Type B pancreatic cell (in vitro differentiated cells): ENCODE measurements at regions not wholly inside any gene's neighbourhood (a gene's known extent, or its start where the extent isn't known, plus 50 kb on each side); places are given as distances from the start of the nearest gene placed in this dataset.

Source experiments
- DNase-seq: peaks from one replicate; pipeline ENCODE4 v3.0.0; 2021; ENCODE audit warnings: mixed read lengths; ENCODE audit not compliant: unreplicated experiment; ENCODE audit errors: extremely low spot score
- H3K27ac Mint-ChIP-seq: 2 replicates; pipeline ENCODE4 v1.8.0; 2021; ENCODE audit warnings: mild to moderate bottlenecking, mixed read lengths
- H3K27me3 Mint-ChIP-seq: 2 replicates; pipeline ENCODE4 v1.8.0; 2021; ENCODE audit warnings: mixed read lengths
- H3K36me3 Mint-ChIP-seq: 2 replicates; pipeline ENCODE4 v1.8.0; 2021; ENCODE audit warnings: mixed read lengths
- H3K4me1 Mint-ChIP-seq: one replicate; pipeline ENCODE4 v1.8.0; 2021; ENCODE audit warnings: mixed read lengths; ENCODE audit not compliant: unreplicated experiment
- H3K4me3 Mint-ChIP-seq: 2 replicates; pipeline ENCODE4 v1.8.0; 2021; ENCODE audit warnings: mild to moderate bottlenecking, mixed read lengths
- H3K9me3 Mint-ChIP-seq: 2 replicates; pipeline ENCODE4 v1.8.0; 2021; ENCODE audit warnings: mixed read lengths
- TF ChIP-seq, protein P1 (sequence below): fragments of 200-600 bp; sonication (generic); conservative IDR thresholded peaks from 2 replicates; pipeline ENCODE4 v1.5.0; 2021; ENCODE audit warnings: antibody characterized with exemption, mild to moderate bottlenecking

DNA sequence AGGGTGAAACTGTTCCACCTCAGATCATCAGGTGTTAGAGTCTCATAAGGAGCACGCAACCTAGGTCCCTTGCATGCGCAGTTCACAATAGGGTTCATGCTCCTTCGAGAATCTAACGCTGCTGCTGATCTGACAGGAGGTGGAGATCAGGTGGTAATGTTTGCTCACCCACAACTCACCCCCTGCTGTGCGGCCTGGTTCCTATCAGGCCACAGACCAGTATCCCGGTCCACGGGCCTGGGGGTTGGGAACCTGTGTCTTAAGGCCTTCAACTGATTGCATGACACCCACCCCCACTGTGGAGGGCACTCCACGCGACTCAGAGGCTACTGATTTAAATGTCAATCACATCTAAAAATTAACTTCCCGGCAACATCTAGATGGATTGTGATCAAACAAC, 411.2 kb upstream of the SULF2 start:
- no peaks in the 10 kb centered on the region for H3K9me3 Mint-ChIP-seq
- H3K27me3 Mint-ChIP-seq = peaks cover 15% of the 10 kb centered on the region
- peaks cover 55% of the 10 kb centered on the region for H3K4me1 Mint-ChIP-seq
- DNase-seq = no peak
- H3K36me3 Mint-ChIP-seq = no peaks in the 10 kb centered on the region
- no peak overlapping the region for H3K4me3 Mint-ChIP-seq
- TF ChIP-seq, protein P1, sequence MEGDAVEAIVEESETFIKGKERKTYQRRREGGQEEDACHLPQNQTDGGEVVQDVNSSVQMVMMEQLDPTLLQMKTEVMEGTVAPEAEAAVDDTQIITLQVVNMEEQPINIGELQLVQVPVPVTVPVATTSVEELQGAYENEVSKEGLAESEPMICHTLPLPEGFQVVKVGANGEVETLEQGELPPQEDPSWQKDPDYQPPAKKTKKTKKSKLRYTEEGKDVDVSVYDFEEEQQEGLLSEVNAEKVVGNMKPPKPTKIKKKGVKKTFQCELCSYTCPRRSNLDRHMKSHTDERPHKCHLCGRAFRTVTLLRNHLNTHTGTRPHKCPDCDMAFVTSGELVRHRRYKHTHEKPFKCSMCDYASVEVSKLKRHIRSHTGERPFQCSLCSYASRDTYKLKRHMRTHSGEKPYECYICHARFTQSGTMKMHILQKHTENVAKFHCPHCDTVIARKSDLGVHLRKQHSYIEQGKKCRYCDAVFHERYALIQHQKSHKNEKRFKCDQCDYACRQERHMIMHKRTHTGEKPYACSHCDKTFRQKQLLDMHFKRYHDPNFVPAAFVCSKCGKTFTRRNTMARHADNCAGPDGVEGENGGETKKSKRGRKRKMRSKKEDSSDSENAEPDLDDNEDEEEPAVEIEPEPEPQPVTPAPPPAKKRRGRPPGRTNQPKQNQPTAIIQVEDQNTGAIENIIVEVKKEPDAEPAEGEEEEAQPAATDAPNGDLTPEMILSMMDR = no peak
- no peak overlapping the region for H3K27ac Mint-ChIP-seq

DNA sequence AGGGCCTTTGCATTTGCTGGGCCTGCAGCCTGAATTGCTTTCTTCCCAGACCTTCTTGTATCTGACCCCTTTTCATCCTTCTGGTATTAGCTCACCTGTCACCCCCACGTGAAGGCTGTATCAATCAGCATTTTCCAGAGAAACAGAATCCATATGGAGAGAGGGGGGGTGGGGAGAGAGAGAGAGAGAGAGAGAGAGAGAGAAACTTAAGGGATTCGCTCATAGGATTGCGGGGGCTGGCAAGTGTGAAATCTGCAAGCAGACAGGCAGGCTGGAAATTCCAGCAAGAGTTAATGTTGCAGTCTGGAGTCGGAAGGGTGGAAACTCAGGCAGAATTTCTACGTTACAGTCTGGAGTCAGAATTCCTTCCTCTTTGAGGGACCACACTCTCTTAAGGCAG, 410.7 kb upstream of the SULF2 start:
- TF ChIP-seq, protein P1 = no peak
- DNase-seq = no peak
- Mint-ChIP-seq H3K36me3 (no peaks in the 10 kb centered on the region), H3K27ac (no peak overlapping the region), H3K27me3 (peaks cover 15% of the 10 kb centered on the region), H3K4me3 (no peak overlapping the region), H3K4me1 (peaks cover 60% of the 10 kb centered on the region), H3K9me3 (no peaks in the 10 kb centered on the region)

DNA sequence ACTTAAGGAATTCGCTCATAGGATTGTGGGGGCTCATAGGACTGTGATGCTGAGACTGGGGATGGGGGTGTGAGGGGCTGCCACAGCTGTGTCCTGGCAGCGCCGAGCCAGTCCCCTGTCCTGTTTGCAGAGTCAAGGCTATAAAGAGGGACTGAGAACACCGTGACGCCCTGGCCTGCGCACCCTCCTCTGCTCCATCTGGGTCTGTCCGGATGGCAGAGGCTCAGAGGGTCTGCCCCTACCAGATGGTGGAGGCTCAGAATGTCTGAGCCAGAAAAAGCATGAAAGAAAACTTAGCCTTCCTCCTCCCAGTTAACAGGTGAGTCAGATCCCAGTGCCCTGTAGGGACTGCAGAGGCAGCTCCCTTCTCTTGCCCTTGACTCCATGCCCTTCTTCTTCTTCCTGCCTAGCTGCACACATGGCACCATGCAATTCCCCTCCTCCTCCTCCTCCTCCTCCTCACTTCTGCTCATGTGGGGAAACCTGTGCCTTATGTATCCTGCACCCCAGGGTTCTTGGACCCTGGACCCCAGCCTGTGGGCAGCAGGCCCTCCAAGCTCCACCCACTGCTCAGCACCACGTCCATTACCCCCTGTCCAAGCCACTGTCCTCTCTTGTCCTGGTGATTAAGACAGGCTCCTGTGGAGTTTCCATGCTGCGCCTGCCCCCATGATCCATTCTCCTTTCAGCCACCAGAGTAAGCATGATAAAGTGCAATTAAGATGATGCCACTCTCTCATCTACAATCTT, 410.0 kb upstream of the SULF2 start:
- Mint-ChIP-seq H3K27ac (no peak overlapping the region), H3K36me3 (no peaks in the 10 kb centered on the region), H3K4me3 (no peak overlapping the region), H3K27me3 (peaks cover 15% of the 10 kb centered on the region), H3K4me1 (peaks cover 67% of the 10 kb centered on the region), H3K9me3 (no peaks in the 10 kb centered on the region)
- TF ChIP-seq, protein P1 = no peak
- no peak for DNase-seq

DNA sequence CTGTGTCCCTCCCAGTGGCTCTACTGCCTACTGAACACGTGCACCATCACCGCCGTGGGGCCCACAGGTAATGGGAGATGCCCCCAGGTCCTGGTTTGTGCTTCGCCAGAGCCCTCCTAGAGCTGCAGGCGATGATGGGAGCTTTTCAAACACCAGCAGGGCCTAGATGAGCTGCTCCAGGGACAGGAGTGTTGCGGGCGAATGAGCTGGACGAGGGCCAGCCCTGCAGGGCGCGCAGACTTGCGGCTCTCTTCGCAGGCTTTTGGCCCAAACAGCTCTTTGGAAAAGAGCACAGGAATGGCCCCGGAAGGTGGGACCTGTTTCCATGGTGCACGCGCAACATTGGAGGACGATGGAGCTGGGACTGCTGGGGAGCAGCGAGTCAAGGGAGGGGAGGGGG, 409.3 kb upstream of the SULF2 start:
- no peak for DNase-seq

DNA sequence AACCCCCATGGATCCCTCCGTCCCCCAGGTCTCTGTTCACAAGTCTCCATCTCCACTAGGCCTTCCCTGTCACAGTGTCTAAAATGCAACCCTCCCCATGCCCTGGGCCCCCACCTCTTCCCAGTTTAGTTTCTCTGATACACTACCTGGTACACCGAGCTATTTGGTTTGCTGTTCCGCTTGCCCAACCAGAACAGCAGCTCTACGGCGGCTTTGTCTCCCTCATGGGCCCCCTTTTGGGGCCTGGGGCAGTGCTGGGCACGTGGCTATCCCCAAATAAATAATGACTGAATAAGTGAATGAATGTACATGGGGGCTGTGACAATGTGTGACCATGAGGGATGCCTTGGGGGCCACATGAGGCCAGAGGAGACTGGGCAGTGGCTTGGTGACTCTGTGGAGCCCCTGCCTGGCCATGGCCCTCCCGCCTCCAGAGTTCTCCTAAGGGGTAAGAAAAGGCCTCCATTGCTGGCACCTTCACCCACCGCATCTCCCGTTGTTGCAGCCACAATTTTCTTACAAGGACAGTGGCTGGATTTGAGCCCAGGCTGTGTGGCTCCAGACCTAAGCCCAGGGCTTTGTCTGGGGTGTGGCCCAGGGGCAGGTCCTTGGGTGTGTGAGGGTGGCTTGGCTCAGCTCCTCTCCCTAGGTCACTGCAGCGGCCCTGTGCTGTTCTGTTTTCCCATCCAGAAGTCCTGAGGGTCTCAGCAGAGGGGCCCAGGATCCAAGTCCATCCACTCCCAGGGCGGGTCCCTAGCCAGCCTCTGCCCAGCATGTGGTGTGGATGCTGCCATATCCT, 408.5 kb upstream of the SULF2 start:
- Mint-ChIP-seq H3K4me1 (peaks cover 63% of the 10 kb centered on the region), H3K36me3 (no peaks in the 10 kb centered on the region), H3K27ac (no peak overlapping the region), H3K4me3 (no peak overlapping the region), H3K27me3 (peaks cover 11% of the 10 kb centered on the region), H3K9me3 (no peaks in the 10 kb centered on the region)
- TF ChIP-seq, protein P1 = no peak
- DNase-seq = no peak

More for the DNA sequence above, 409.3 kb upstream of the SULF2 start:
- Mint-ChIP-seq H3K4me3 (no peak overlapping the region), H3K4me1 (peaks cover 63% of the 10 kb centered on the region), H3K9me3 (no peaks in the 10 kb centered on the region), H3K36me3 (no peaks in the 10 kb centered on the region), H3K27ac (no peak overlapping the region), H3K27me3 (peaks cover 11% of the 10 kb centered on the region)
- TF ChIP-seq, protein P1 = no peak
